Brain microvascular endothelial cell (primary cell): ENCODE measurements at regions not wholly inside any gene's neighbourhood (a gene's known extent, or its start where the extent isn't known, plus 50 kb on each side); places are given as distances from the start of the nearest gene placed in this dataset.

Experiments
- DNase-seq: peaks from one replicate; pipeline ENCODE4 v3.0.0-alpha.2; 2020
- H3K27ac ChIP-seq: fragments of 250-450 bp; sonication (Bioruptor Pico); 2 replicates; pipeline ENCODE4 v1.5.1; 2020; ENCODE audit warnings: mild to moderate bottlenecking, moderate library complexity
- H3K27me3 ChIP-seq: fragments of 250-450 bp; sonication (Bioruptor Pico); replicated peaks from 2 replicates; pipeline ENCODE4 v1.5.1; 2020; ENCODE audit warnings: mild to moderate bottlenecking
- H3K36me3 ChIP-seq: fragments of 250-450 bp; sonication (Bioruptor Pico); replicated peaks from 2 replicates; pipeline ENCODE4 v1.5.1; 2020; ENCODE audit warnings: mild to moderate bottlenecking
- H3K4me3 ChIP-seq: 2 replicates; pipeline ENCODE4 v1.5.1; 2011; ENCODE audit warnings: low read depth, mild to moderate bottlenecking, control low read depth, low read length, moderate library complexity
- in situ Hi-C: cut with HindIII; loops from 2 replicates; pipeline ENCODE4 v1.10.0; 2017; ENCODE audit warnings: low sequenced_read_pairs, low pct_ligation_motif_present
- TF ChIP-seq, protein P1 (sequence below): IDR thresholded peaks from 2 replicates; pipeline ENCODE4 v1.5.1; 2011; ENCODE audit warnings: low read depth, mild to moderate bottlenecking, moderate library complexity, low read length, control low read depth, inconsistent platforms; ENCODE audit errors: missing control alignments

DNA sequence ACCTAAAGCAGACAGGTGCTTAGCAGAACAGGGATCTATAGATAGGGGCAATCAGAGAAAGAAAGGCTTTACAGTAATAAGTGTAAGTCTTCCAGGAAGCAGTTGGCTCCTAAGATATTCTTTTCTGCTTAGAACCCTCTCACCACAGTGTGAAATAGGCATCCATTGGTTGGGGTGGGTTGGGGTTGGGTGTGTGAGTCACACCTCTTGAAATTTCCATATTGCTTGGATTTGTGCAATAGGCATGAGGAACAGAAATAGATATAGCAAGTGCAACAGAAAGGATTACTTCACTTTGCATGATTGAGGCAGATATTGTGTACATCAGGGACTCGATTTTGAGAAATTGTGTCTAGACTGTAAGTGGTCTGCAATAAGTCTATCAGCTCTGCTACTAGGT, 200.1 kb upstream of the GAP43 start:
- in situ Hi-C loops, result no loop called here
- no peak for DNase-seq

DNA sequence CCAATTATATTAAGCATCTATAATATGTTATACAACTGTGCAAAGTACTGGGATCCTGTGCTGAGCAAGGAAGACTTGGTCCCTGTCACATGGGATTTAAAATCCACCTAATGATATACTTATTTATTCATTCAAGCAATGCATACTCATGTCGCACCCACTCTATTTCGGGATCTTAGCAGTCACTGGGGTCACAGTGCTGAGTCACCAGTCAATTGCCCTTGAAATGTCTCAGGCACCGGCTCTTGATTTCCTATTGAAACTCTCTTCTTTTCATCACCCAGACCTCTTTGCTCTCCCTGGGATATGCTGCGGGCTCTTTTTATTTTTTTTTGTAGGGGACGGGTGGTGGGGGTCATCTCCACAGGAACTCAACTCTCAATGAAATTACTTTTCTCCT, 194.5 kb upstream of the GAP43 start:
- peak; percentile 42 for DNase-seq
- in situ Hi-C loops, result no loop called here
- TF ChIP-seq, protein P1, sequence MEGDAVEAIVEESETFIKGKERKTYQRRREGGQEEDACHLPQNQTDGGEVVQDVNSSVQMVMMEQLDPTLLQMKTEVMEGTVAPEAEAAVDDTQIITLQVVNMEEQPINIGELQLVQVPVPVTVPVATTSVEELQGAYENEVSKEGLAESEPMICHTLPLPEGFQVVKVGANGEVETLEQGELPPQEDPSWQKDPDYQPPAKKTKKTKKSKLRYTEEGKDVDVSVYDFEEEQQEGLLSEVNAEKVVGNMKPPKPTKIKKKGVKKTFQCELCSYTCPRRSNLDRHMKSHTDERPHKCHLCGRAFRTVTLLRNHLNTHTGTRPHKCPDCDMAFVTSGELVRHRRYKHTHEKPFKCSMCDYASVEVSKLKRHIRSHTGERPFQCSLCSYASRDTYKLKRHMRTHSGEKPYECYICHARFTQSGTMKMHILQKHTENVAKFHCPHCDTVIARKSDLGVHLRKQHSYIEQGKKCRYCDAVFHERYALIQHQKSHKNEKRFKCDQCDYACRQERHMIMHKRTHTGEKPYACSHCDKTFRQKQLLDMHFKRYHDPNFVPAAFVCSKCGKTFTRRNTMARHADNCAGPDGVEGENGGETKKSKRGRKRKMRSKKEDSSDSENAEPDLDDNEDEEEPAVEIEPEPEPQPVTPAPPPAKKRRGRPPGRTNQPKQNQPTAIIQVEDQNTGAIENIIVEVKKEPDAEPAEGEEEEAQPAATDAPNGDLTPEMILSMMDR, result no peak

More for the DNA sequence above, 200.1 kb upstream of the GAP43 start:
- H3K36me3 ChIP-seq, result no peaks in the 10 kb centered on the region
- no peak overlapping the region for H3K27ac ChIP-seq
- H3K27me3 ChIP-seq, result no peaks in the 10 kb centered on the region
- H3K4me3 ChIP-seq, result no peak overlapping the region
- TF ChIP-seq, protein P1, result no peak

DNA sequence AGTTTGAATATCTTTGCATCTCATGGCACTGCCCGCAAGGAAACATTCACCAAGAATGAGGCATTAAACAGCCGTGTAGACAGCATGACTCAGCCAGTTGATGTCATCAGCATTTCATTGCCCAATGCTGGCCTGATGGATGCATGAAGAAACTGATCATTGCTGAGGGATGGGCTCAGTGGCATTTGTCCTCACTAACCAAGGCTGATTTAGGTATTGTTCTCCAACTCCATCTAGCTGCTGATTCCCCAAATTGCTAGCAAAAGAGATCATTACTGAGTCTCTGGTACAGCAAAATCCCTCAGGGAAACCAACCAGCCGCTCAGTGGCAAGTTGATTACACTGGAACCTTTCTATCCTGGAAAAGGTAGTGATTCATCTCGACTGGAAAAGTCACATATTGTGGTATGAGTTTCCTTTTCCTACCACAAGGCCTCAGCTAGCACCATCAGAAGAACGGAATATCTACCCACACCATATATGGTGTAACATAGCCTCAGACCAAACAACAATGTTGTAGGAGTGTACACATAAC, 186.5 kb upstream of the GAP43 start:
- peak; percentile 98 for DNase-seq
- no peak overlapping the region for H3K4me3 ChIP-seq
- TF ChIP-seq, protein P1, result peak; percentile 70
- peak overlapping the region; percentile 91 for H3K27ac ChIP-seq
- H3K36me3 ChIP-seq, result no peaks in the 10 kb centered on the region
- H3K27me3 ChIP-seq, result no peaks in the 10 kb centered on the region
- in situ Hi-C loops, result no loop called here

More for the DNA sequence above, 194.5 kb upstream of the GAP43 start:
- Histone ChIP-seq H3K4me3 (no peak overlapping the region), H3K27ac (no peak overlapping the region), H3K27me3 (no peaks in the 10 kb centered on the region), H3K36me3 (no peaks in the 10 kb centered on the region)

DNA sequence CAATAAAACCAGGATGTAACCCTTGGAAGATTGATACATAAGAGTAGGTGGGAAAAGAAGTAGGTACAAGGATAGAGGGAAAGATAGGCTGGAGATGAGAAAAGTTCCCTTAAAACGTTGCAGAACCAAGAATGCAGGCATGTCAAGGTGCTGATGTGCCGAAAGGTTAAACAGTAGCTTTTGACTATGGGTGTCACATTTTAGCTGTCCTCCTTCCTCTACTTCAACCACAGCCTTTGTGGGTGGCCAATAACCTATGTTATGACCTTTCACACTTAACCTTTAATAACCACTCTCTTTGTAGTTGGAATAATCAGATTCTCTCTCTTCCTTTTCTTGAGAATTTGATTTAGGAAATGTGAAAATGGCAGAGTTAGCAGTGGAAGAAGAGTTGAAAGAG, 184.5 kb upstream of the GAP43 start:
- no peak overlapping the region for H3K27ac ChIP-seq
- H3K4me3 ChIP-seq, result no peak overlapping the region
- TF ChIP-seq, protein P1, result no peak
- no peaks in the 10 kb centered on the region for H3K27me3 ChIP-seq
- no peak for DNase-seq
- in situ Hi-C loops, result no loop called here
- H3K36me3 ChIP-seq, result no peaks in the 10 kb centered on the region

DNA sequence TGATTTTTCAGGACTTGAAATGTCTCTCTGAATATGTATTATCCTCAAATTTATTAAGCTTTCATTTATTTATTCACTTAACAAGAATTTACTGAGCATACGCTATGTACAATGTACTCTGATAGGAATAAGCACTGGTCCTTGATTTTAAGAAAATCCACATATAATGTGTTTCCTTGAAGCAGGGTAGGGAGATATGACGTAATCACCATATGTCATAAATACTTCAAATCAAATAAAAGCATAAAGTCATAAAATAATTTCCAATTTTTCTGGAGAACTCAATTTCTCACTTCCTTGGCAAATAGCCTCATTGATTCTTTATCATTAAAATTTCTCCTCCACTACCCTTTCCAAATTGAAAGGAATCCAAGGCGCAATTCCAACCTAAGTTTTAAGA, 177.8 kb upstream of the GAP43 start:
- no peaks in the 10 kb centered on the region for H3K36me3 ChIP-seq
- DNase-seq, result no peak
- H3K27me3 ChIP-seq, result no peaks in the 10 kb centered on the region
- no peak overlapping the region for H3K27ac ChIP-seq
- H3K4me3 ChIP-seq, result no peak overlapping the region
- TF ChIP-seq, protein P1, result no peak
- in situ Hi-C loops, result no loop called here

DNA sequence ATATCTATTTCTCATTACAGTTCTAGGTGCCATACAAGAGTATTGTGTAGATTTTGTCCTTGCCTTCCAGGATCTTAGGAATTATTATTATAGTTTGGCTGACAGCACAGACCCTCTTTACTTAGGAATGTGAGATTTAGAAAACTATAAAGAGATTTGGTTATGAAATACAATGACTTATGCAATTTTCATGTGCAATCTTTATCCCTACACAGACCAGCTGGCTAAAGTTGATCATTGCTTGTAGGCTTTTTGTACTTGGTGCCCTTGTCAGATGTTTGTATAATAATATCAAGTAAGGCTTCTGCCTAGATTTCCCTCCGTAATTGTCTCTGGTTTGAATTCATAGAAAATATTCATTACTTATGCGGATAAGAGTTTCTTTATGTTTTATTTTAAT, 174.5 kb upstream of the GAP43 start:
- TF ChIP-seq, protein P1, result no peak
- no peaks in the 10 kb centered on the region for H3K27me3 ChIP-seq
- H3K27ac ChIP-seq, result no peak overlapping the region
- no peaks in the 10 kb centered on the region for H3K36me3 ChIP-seq
- H3K4me3 ChIP-seq, result no peak overlapping the region
- in situ Hi-C loops, result no loop called here
- DNase-seq, result no peak
